Mucosa of descending colon (tissue), 3 donors: ENCODE measurements at regions not wholly inside any gene's neighbourhood (a gene's known extent, or its start where the extent isn't known, plus 50 kb on each side); places are given as distances from the start of the nearest gene placed in this dataset.
"Not testable (repeated sequence)": the region's sequence is repeated elsewhere in the genome, so short reads cannot be mapped to it uniquely, and the experiment has no call there.

Experiments used
- ATAC-seq: fragments of 200-7000 bp; cut with Tn5 transposase; one replicate; pipeline ENCODE4 v1.9.1; 2020; ENCODE audit warnings: mild to moderate bottlenecking, moderate library complexity
- DNase-seq, 3 donors: peaks; one replicate each; pipeline ENCODE4 v3.0.0-alpha.2; 2020
- H3K36me3 ChIP-seq: fragments of 200-600 bp; one replicate; pipeline ENCODE4 v1.8.0; 2021; ENCODE audit warnings: low read depth, mild to moderate bottlenecking
- H3K4me1 ChIP-seq: fragments of 200-600 bp; one replicate; pipeline ENCODE4 v1.8.0; 2021; ENCODE audit warnings: low read depth, mild to moderate bottlenecking
- H3K4me3 ChIP-seq: fragments of 200-600 bp; one replicate; pipeline ENCODE4 v1.8.0; 2021; ENCODE audit warnings: mild to moderate bottlenecking
- H3K9me3 ChIP-seq: fragments of 200-600 bp; one replicate; pipeline ENCODE4 v1.8.0; 2021; ENCODE audit warnings: mild to moderate bottlenecking
- intact Hi-C, 2 donors: fragments of 100-400 bp; cut with DNase I in 1 of 2; cut with micrococcal nuclease in 1 of 2; formaldehyde crosslinking; loops; one replicate each; pipeline versions ENCODE4 v1.11.0 to v1.11.1; 2022; cut with DNase I, micrococcal nuclease
- TF ChIP-seq, protein P1 (sequence below): fragments of 200-600 bp; IDR thresholded peaks from one replicate; pipeline ENCODE4 v1.8.0; 2022; ENCODE audit warnings: antibody characterized with exemption, mild to moderate bottlenecking
- donor health status: DM: no; HTN: no; CAD: no; lungs with moderate emphysema.
- donor health status: DM: no; HTN: no; CAD: no.
- donor health status: DM: no; HTN: yes; CAD: no.

- DNase-seq, result no peak
- Histone ChIP-seq H3K4me1 (no peaks in the 10 kb centered on the region), H3K36me3 (no peaks in the 10 kb centered on the region), H3K9me3 (no peaks in the 10 kb centered on the region), H3K4me3 (no peak overlapping the region)
- TF ChIP-seq, protein P1, sequence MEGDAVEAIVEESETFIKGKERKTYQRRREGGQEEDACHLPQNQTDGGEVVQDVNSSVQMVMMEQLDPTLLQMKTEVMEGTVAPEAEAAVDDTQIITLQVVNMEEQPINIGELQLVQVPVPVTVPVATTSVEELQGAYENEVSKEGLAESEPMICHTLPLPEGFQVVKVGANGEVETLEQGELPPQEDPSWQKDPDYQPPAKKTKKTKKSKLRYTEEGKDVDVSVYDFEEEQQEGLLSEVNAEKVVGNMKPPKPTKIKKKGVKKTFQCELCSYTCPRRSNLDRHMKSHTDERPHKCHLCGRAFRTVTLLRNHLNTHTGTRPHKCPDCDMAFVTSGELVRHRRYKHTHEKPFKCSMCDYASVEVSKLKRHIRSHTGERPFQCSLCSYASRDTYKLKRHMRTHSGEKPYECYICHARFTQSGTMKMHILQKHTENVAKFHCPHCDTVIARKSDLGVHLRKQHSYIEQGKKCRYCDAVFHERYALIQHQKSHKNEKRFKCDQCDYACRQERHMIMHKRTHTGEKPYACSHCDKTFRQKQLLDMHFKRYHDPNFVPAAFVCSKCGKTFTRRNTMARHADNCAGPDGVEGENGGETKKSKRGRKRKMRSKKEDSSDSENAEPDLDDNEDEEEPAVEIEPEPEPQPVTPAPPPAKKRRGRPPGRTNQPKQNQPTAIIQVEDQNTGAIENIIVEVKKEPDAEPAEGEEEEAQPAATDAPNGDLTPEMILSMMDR, result no peak
- intact Hi-C loops, result no loop called here
- ATAC-seq, result no peak
Observed at GRCh38 chr4:31467781-31468180, 747.6 kb downstream of the PCDH7 start.

DNA sequence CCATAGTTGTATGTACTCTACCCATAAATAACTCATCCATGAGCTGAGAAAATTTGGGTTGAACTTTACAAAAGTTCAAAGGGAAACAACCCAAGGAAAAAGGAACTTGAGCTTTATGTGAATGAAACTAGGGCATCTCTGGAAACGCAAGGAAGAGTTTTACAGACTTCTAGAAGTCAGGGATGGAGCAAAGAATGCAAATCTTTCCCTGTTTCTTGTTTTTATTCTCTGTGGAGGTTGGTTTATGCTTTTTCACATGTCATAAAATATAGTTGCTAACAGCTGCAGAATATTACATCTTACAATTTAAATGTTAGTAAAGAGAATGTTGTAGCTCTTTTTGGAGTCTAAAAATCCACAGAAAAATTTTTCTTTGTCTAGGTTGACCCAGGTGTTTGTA lies 754.1 kb downstream of the PCDH7 start:
- Histone ChIP-seq H3K9me3 (peaks cover 2% of the 10 kb centered on the region), H3K4me1 (no peaks in the 10 kb centered on the region), H3K36me3 (no peaks in the 10 kb centered on the region), H3K4me3 (no peak overlapping the region)
- ATAC-seq (no peak), DNase-seq (no peak)
- TF ChIP-seq, protein P1, result no peak
- intact Hi-C loops, result no loop called here

DNA sequence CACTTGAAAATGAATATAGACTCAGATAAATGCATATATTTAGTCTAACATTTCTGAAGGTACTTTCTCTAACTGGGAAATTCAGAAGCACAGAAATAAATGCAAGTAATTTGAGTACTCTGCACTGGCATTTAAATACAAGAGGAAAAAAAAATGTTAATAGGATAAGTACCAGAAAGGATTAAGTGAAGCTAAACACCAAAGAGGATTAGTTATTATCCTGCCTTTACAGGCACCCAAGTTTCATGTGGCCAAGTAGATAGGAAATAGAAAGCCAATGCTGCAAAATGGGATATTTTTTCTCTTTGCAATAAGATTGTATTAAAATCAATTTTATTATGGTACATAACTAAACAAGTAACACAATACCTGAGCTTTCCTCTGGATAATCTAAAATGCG lies 762.5 kb downstream of the PCDH7 start:
- Histone ChIP-seq H3K36me3 (no peaks in the 10 kb centered on the region), H3K4me1 (no peaks in the 10 kb centered on the region), H3K4me3 (no peak overlapping the region), H3K9me3 (no peaks in the 10 kb centered on the region)
- no peak for DNase-seq
- TF ChIP-seq, protein P1, result no peak
- ATAC-seq, result no peak
- intact Hi-C loops, result no loop called here

DNA sequence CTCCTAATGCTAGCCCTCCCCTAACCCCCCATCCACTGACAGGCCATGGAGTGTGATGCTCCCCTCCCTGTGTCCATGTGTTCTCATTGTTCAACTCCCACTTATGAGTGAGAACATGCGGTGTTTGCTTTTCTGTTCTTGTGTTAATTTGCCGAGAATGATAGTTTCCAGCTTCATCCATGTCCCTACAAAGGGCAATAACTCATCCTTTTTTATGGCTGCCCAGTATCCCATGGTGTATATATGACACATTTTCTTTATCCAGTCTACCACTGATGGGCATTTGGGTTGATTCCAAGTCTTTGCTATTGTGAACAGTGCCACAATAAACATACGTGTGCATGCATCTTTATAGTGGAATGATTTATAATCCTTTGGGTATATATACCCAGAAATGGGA lies 779.0 kb downstream of the PCDH7 start:
- H3K4me3 ChIP-seq, intact Hi-C loops, DNase-seq, H3K9me3 ChIP-seq, H3K4me1 ChIP-seq, H3K36me3 ChIP-seq, ATAC-seq: not testable (repeated sequence)

DNA sequence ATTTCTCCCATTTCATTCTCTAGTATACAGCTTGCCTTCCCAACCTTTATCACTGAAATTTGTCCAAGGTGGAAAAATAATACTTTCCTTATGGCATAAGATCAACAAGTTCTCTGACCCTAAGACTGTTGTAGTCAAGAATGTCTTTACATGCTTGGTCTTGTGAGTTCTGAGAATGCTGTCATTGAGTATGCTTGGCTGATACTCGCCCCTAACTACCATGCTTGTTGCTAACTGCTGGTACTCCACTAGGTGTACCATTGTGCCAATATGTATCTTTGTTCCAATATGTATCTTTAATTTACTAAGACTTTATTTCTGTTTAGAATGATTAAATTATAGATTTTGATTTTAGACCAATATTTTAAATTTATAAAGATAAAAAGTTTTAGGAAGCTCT lies 796.4 kb downstream of the PCDH7 start:
- H3K4me1 ChIP-seq, result no peaks in the 10 kb centered on the region
- DNase-seq, result no peak
- intact Hi-C loops, result no loop called here
- no peaks in the 10 kb centered on the region for H3K9me3 ChIP-seq
- no peak overlapping the region for H3K4me3 ChIP-seq
- TF ChIP-seq, protein P1, result no peak
- no peaks in the 10 kb centered on the region for H3K36me3 ChIP-seq
- ATAC-seq, result no peak

DNA sequence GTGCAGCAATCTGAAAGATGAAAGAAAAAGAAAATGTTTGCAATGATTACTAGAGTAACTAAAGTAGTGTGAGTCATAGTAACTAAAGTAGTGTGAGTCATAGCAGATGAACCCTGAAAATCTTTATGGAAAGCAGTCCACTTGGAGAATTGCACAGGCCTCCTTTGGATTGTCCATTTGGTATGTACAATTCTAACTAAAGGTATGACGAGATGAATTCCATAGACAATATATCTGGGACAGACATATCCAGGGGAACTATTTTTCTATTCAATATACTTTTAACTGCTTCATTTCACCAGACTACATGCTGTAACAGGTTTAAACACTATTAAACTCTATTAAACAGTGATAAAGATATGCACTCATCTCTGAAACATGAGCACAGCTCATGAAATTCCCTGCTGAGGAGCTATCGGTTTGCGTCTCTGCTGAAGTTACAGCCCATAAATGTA lies 798.7 kb downstream of the PCDH7 start:
- DNase-seq (no peak), ATAC-seq (no peak)
- H3K9me3 ChIP-seq, result peaks cover 4% of the 10 kb centered on the region
- H3K36me3 ChIP-seq, result no peaks in the 10 kb centered on the region
- intact Hi-C loops, result no loop called here
- H3K4me3 ChIP-seq, result no peak overlapping the region
- TF ChIP-seq, protein P1, result no peak
- no peaks in the 10 kb centered on the region for H3K4me1 ChIP-seq
